Fibroblast of skin of abdomen (primary cell): ENCODE measurements at regions not wholly inside any gene's neighbourhood (a gene's known extent, or its start where the extent isn't known, plus 50 kb on each side); places are given as distances from the start of the nearest gene placed in this dataset.

Source experiments
- DNase-seq: peaks from one replicate; pipeline ENCODE4 v3.0.0-alpha.2; 2013

GRCh38 chrX:9196961-9197640 lies 163.2 kb upstream of the FAM9B start:
- peak; percentile 16 for DNase-seq

DNA sequence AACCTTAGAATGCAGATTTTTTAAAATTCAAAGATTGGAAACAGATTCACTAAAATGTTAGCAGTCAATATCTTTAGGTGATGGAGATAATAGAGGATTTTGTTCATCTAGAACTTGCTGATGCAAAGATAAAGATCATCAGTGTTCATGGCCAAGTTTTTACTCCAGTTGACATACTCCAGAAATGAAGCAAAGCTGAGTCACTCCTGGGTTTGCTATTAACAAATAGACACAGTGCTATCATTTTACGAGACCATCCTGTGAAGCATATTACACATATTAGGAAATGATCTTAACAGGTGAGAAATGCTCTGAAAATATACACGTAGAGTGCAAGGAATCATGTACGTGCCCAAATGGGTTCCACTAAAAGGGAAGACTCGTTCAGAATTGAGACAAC lies 170.6 kb upstream of the FAM9B start:
- peak; percentile 5 for DNase-seq

GRCh38 chrX:9205599-9206223 lies 171.8 kb upstream of the FAM9B start:
- DNase-seq = no peak

DNA sequence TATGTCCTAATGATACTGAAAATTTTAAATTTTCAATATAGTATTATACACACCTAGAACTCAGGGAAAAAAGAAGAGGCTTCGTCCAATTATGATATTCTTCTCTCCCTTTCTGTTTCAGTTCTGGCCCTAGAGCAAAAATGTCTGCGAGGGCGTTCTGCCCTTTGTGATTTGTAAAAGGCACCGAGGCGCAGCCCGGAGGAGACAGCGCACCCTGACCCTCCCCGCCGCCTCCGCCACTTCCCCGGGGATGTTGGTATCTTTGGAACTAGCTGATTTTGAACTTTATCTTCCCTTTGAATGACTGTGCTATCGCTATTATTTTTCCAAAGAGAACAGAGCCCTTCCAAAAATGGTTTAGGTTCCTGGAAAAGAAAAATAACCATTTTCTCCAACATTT lies 173.2 kb upstream of the FAM9B start:
- DNase-seq = no peak

GRCh38 chrX:9211269-9211668 lies 177.3 kb upstream of the FAM9B start:
- DNase-seq = no peak

GRCh38 chrX:9221781-9222180 lies 187.9 kb upstream of the FAM9B start:
- DNase-seq = no peak

DNA sequence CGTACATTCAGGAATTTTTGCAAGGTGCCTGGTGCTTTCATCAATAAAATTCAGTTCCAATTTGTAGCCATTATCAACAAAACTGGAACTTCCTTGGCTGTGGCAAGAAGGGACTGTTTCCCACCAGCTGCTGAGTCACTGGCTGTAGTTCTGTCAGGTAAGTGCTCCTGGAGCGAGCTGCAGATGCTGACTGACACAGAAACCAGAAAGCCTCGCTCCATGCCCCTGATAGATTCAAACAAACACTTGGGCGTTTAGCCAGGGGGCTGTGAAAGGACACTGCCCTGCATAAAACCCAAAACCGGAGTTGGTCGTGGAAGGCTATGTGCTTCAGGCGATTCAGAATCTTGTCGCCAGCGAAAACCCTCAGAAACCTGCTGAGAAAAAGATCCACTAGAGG lies 188.4 kb upstream of the FAM9B start:
- DNase-seq = no peak

GRCh38 chrX:9227276-9227675 lies 193.3 kb upstream of the FAM9B start:
- peak; percentile 62 for DNase-seq

GRCh38 chrX:9231491-9231890 lies 197.6 kb upstream of the FAM9B start:
- peak; percentile 6 for DNase-seq

GRCh38 chrX:9233141-9233540 lies 199.2 kb upstream of the FAM9B start:
- no peak for DNase-seq

- no peak for DNase-seq
Measured at GRCh38 chrX:9234315-9234714, 200.4 kb upstream of the FAM9B start.

- no peak for DNase-seq
Measured at GRCh38 chrX:9235722-9236121, 201.8 kb upstream of the FAM9B start.

- no peak for DNase-seq
Measured at GRCh38 chrX:9240956-9241355, 207.0 kb upstream of the FAM9B start.

DNA sequence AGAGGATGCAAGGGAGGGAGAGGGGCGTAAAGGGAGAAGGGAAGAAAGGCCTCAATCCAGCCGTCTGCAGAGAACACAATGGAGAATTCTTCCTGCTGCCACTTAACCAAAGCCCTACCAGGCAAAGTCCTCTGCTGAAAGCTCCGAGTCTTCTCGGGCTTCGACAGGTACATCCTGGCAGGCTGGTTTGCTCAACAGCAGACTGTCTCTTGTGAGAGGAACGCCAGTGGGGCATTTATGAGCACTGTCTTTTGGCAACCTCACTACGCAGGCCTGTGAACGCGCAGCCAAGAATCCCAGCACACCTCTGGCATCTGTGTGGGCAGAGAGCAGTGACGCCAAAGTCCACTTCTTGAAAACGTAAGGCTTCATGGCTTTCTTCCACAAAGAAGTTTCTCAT lies 207.5 kb upstream of the FAM9B start:
- no peak for DNase-seq

GRCh38 chrX:9249051-9249846 lies 215.3 kb upstream of the FAM9B start:
- peak; percentile 37 for DNase-seq

- DNase-seq = no peak
Measured at GRCh38 chrX:9252182-9252581, 212.7 kb upstream of the TBL1X start.

- no peak for DNase-seq
Measured at GRCh38 chrX:9253211-9253610, 211.6 kb upstream of the TBL1X start.

DNA sequence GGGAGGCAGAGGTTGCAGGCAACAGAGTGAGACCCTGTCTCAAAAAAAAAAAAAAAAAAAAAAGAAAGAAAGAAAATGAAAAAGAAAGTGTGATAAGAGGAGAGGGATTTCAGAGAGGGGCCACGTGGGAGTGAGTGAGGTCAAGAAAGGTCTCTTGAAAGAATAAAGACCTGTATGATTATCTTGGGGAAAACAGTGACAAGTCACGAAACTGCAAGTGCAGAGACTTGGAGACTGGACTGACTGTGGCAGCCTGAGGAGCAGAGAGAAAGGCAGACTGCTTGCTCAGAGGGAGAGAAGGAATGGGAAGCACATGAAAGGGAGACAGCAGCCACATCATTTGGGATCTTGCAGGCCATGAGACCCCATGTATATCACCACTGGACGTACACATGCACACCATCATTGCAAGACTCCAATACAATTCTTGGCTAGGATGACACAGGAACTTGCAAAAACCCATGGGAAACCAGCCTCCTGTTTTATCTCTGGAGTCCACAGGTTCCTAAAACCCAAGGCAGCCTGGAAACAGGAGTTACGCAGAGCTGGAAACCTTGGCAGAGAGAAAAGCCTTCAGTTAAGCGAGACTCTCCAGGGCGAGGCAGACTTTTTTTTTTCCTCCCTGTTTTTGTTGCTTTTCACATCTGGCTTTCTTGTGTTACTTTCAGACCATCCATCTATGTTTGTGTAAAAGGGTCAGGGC lies 207.0 kb upstream of the TBL1X start:
- no peak for DNase-seq

DNA sequence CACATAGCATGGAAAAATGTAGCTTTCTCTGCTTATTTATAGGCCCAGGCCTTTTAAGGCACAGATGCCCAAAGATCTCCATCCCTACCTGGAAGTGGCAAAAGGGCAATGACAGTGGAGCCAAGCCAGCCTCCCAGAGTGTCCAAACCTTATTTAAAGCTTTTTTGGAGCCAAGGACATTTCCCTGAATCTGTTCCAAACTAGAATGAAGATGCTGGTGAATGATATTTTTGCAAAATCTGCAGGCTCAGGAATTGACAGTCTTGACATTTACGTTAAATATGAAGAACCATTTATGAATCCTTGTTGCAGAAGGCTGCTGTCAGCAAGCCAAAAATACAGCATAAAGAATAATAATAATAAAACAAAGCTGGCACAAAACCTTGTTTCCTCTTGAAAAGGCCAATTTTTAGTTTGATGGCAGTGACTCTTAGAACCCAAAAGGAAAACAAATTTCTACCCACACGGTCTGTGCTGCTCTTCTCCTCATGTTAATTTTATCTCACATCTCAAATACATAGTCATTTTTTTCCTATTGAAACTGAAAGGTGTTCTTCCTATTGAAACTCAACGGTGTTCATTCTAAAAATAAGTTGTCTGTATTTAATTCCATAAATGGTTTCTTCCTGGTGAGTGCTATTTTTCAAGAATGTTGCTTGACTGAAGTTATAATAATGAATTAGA lies 206.3 kb upstream of the TBL1X start:
- DNase-seq = no peak

DNA sequence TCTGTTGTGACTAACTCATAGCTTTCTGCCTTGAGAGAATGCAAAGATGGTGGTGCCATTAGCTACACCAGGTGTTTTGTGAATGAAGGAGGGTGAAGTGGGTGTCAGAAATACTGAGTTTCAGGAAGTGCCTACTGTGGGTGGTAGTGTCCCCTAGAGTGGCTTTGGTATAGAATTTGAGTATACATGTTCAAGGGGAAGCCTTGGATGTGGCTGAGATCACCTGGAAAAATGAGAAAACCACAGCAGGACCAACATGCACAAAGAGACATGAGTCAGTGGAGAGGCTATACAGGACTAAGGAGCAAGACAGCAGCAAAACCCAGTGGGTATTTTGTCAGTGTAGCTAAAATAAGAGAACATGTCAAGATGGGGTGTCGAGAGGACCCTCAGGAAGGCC lies 204.3 kb upstream of the TBL1X start:
- DNase-seq = no peak

DNA sequence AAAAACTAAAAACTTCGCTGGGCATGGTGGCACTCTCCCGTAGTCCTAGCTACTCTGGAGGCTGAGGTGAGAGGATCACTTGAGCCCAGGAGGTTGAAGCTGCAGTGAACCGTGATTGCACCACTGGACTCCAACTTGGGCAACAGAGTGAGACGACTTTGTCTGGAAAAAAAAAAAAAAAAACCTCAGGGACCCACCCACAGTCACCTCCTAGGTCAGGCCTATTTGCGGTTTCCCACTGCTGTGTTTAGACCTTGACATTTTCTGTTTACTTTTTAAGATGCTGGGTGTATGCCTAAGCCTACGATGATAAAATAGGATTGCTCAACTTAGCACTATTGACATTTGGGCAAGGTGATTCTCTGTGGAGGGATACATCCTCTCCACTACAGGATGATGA lies 197.4 kb upstream of the TBL1X start:
- no peak for DNase-seq

DNA sequence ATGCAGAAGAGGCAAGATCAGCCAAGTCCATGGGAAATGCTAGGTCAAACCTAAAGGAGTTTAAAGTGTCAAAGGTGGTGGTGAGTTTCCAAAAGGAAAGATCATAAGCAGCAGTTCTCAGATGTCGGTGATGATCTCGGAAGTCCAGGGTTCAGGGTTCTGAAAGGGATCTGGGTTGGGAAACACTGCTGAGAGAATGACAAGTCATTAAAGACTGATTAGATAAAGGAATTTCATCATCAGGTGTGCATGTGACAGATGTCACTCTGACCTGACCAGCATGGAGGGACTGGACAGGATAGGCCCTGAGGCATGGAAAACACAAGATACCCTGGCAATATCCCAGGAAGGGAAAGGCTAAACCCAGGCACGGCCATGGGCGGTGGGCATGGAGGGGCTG lies 195.7 kb upstream of the TBL1X start:
- DNase-seq = no peak
